Large intestine (tissue), 3 donors: ENCODE measurements at regions not wholly inside any gene's neighbourhood (a gene's known extent, or its start where the extent isn't known, plus 50 kb on each side); places are given as distances from the start of the nearest gene placed in this dataset.
"Not testable (repeated sequence)": the region's sequence is repeated elsewhere in the genome, so short reads cannot be mapped to it uniquely, and the experiment has no call there.

Experiments used
- DNase-seq, 2 donors: peaks; one replicate each; pipeline versions ENCODE4 v3.0.0 to v3.0.0-alpha.2; 2013
- H3K27ac ChIP-seq: one replicate; pipeline ENCODE4 v1.5.1; 2013; ENCODE audit warnings: low read length
- H3K27me3 ChIP-seq: 2 replicates; pipeline ENCODE4 v1.6.1; 2013; ENCODE audit warnings: low read length; ENCODE audit not compliant: control insufficient read depth, insufficient read depth
- H3K36me3 ChIP-seq: 2 replicates; pipeline ENCODE4 v1.6.1; 2013; ENCODE audit warnings: low read length; ENCODE audit not compliant: control insufficient read depth, insufficient read depth
- H3K4me1 ChIP-seq: one replicate; pipeline ENCODE4 v1.6.1; 2013; ENCODE audit warnings: low read length; ENCODE audit not compliant: control insufficient read depth, insufficient read depth
- H3K4me3 ChIP-seq: one replicate; pipeline ENCODE4 v1.5.1; 2013; ENCODE audit warnings: low read length
- H3K9me3 ChIP-seq: one replicate; pipeline ENCODE4 v1.6.1; 2013; ENCODE audit warnings: mild to moderate bottlenecking, low read depth, low read length, moderate library complexity; ENCODE audit not compliant: control insufficient read depth
- WGBS: methylation state at CpG from one replicate; pipeline ENCODE4 v1.1.5; 2013; ENCODE audit warnings: low lambda C conversion rate; ENCODE audit not compliant: insufficient coverage; 5-methylcytosine and 5-hydroxymethylcytosine counted together

DNA sequence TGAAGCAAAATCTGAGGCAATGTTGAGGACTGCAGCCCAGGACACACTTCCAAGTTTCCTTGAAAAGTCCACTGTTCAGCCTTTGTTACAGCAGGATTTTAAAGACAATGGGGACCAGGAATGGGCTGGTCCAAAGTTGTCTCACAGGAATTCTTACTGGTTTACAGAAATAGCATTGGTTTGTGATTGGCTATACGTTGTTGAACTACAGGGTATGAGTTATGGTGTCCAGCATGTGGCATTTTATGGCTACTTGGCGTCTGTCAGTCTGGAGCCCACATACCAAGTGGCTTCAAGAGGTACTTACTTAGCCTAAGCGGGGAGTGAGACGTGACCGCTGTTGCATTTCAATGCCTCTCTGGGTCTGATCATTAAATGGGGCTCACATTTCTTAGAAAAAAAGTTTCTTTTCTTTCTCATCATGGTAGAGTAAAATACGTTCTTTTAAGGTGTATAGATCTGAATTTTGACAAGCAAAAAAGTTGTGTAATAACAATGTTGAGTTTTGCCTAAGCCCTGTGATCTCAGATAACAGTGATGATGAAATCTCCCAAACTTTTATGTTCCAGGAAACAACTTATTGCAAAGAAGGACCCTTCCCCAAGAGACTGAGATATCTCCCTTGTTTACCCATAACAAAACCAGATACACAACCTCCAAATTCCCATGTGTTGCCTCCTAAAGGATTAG, 100.0 kb upstream of the TRIM24 start:
- H3K9me3 ChIP-seq: no peaks in the 10 kb centered on the region
- no peaks in the 10 kb centered on the region for H3K36me3 ChIP-seq
- H3K4me1 ChIP-seq: peaks cover 3% of the 10 kb centered on the region
- H3K4me3 ChIP-seq: no peak overlapping the region
- H3K27ac ChIP-seq: no peak overlapping the region
- no peak for DNase-seq
- H3K27me3 ChIP-seq: no peaks in the 10 kb centered on the region
- WGBS: 94% methylated on average over 3 of the region's 6 CpGs

DNA sequence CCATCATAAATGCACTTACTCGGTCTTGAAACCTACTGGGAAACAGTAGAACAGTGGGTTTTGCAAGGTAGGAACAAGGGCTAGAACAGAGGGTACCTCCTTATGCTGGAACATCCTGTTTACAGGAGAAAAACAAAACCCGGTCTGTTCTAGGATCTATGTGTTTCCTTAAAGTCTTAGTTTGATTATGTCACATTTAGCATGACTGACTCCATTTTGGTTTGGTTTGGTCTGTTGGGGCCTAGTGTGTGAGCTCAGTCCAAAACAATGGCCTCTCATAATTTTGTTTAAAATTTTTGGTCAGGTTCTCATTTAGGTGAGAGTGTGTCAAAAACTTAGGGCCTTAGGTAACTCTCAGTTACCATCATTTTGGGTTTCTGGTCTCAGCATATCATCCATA, 96.3 kb upstream of the TRIM24 start:
- no CpG with 5 or more reads among the region's 2 CpGs for WGBS
- H3K4me1 ChIP-seq: peaks cover 3% of the 10 kb centered on the region

DNA sequence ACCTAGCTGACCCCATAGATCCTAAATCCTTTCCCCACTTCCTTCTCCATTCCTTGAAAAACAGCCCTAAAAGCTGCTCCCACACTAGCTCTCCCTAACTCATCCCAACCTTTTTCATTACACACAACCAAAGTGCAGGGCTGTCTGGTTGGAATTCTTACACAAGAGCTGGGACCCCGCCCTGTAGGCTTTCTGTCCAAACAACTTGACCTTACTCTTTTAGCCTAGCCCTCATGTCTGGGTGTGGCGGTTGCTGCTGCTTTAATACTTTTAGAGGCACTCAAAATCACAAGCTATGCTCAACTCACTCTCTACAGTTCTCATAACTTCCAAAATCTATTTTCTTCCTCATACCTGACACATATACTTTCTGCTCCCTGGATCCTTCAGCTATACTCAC, 93.9 kb upstream of the TRIM24 start:
- not testable (repeated sequence) for H3K27me3 ChIP-seq, H3K4me3 ChIP-seq, H3K4me1 ChIP-seq, H3K27ac ChIP-seq, H3K36me3 ChIP-seq, DNase-seq
- peaks cover 18% of the 10 kb centered on the region for H3K9me3 ChIP-seq
- WGBS: no CpG with 5 or more reads among the region's 2 CpGs

More for the DNA sequence above, 96.3 kb upstream of the TRIM24 start:
- H3K4me3 ChIP-seq: no peak overlapping the region
- no peak overlapping the region for H3K27ac ChIP-seq
- no peak for DNase-seq
- H3K9me3 ChIP-seq: peaks cover 10% of the 10 kb centered on the region
- no peaks in the 10 kb centered on the region for H3K36me3 ChIP-seq
- no peaks in the 10 kb centered on the region for H3K27me3 ChIP-seq

DNA sequence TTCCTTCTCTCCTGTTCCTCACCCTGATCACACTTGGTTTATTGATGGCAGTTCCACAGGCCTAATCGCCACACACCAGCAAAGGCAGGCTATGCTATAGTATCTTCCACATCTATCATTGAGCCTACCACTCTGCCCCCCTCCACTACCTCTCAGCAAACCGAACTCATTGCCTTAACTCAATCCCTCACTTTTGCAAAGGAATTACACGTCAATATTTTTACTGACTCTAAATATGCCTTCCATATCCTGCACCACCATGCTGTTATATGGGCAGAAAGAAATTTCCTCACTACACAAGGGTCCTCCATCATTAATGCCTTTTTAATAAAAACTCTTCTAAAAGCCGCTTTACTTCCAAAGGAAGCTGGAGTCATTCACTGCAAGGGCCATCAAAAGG, 93.4 kb upstream of the TRIM24 start:
- H3K9me3 ChIP-seq: peaks cover 22% of the 10 kb centered on the region
- not testable (repeated sequence) for DNase-seq, H3K4me1 ChIP-seq, H3K4me3 ChIP-seq, H3K36me3 ChIP-seq, H3K27me3 ChIP-seq, H3K27ac ChIP-seq
- WGBS: 90% methylated on average over 2 of the region's 4 CpGs

DNA sequence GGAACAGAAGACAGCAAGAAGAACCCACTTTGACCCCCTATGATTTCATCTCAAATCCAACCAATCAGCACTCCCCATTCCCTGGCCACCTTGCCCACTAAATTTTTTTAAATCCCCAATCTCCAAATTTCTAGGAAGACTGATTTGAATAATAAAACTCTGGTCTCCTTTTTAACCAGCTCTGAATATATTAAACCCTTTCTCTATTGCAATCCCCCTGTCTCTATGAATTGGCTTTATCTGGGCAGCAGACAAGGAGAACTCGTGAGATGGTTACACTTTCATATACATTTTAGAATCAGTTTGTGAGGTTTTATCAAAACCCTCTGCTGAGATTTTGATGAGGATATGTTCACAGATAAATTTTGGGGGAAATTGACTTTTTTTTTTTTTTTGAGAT, 90.3 kb upstream of the TRIM24 start:
- Histone ChIP-seq H3K9me3 (peaks cover 31% of the 10 kb centered on the region), H3K4me1 (peaks cover 3% of the 10 kb centered on the region), H3K4me3 (no peak overlapping the region), H3K27ac (no peak overlapping the region), H3K27me3 (no peaks in the 10 kb centered on the region), H3K36me3 (no peaks in the 10 kb centered on the region)
- no peak for DNase-seq
- WGBS: no CpG with 5 or more reads among the region's 1 CpG

DNA sequence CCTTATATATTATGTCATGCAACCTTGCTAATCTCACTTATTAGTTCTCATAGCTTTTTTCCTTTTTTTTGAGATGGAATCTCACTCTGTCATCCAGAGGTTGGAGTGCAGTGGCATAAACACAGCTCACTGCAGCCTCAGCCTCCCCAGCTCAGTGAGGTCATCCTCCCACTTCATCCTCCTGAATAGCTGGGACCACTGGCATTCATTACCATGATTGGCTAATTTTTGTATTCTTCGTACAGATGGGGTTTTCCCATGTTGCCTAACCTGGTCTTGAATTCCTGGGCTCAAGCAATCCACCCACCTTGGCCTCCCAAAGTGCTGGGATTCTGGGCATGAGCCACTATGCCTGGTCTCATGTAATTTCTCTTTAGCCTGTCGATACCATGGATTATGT, 89.1 kb upstream of the TRIM24 start:
- H3K27ac ChIP-seq: no peak overlapping the region
- DNase-seq: no peak
- H3K4me3 ChIP-seq: no peak overlapping the region
- H3K27me3 ChIP-seq: no peaks in the 10 kb centered on the region
- no peaks in the 10 kb centered on the region for H3K36me3 ChIP-seq
- WGBS: no CpG with 5 or more reads among the region's 2 CpGs
- peaks cover 27% of the 10 kb centered on the region for H3K9me3 ChIP-seq
- peaks cover 3% of the 10 kb centered on the region for H3K4me1 ChIP-seq

DNA sequence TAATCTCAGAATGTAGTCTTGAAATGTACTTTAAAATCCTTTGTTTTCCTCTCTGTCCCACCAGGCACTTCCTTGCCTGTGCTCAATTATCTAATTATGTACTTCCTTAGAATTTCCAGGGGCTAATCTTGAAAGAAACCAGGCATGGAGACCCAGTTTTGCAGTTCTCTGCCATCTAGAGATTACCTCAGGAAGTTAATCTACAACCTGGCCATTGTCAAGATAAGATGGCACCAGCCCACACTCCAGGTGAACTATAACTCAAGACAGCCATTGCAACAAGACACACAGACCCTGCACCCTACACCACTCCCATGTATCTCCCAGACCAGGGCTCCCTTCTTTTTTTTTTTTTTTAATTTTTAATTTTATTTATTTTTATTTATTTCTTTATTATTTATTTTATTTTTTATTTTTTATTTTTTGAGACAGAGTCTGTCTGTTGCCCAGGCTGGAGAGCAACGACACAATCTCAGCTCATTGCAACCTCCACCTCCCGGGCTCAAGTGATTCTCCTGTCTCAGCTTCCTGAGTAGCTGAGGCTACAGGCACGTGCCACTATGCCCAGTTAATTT, 85.9 kb upstream of the TRIM24 start:
- peak in 1 of 2 donors; percentile 45 for DNase-seq
- no peak overlapping the region for H3K27ac ChIP-seq
- H3K4me1 ChIP-seq: peaks cover 3% of the 10 kb centered on the region
- no peaks in the 10 kb centered on the region for H3K36me3 ChIP-seq
- H3K9me3 ChIP-seq: peaks cover 24% of the 10 kb centered on the region
- no peaks in the 10 kb centered on the region for H3K27me3 ChIP-seq
- WGBS: 100% methylated on average over 1 of the region's 3 CpGs
- H3K4me3 ChIP-seq: no peak overlapping the region

DNA sequence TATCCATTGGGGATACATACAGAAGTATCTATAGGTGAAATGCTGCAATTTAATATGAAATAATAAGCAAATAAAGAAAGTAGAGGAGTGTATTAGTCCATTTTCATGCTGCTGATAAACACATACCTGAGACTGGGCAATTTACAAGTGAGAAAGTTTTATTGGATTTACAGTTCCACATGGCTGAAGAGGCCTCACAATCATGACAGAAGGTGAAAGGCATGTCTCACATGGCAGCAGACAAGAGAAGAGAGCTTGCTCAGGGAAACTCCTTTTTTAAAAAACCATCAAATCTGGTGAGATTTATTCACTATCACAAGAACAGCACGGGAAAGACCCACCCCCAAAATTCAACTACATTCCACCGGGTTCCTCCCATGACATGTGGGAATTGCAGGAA, 82.8 kb upstream of the TRIM24 start:
- Histone ChIP-seq H3K27me3 (no peaks in the 10 kb centered on the region), H3K4me1 (peaks cover 3% of the 10 kb centered on the region), H3K36me3 (no peaks in the 10 kb centered on the region), H3K9me3 (peaks cover 10% of the 10 kb centered on the region), H3K27ac (no peak overlapping the region), H3K4me3 (no peak overlapping the region)
- DNase-seq: no peak
- WGBS: no CpG with 5 or more reads among the region's 2 CpGs

DNA sequence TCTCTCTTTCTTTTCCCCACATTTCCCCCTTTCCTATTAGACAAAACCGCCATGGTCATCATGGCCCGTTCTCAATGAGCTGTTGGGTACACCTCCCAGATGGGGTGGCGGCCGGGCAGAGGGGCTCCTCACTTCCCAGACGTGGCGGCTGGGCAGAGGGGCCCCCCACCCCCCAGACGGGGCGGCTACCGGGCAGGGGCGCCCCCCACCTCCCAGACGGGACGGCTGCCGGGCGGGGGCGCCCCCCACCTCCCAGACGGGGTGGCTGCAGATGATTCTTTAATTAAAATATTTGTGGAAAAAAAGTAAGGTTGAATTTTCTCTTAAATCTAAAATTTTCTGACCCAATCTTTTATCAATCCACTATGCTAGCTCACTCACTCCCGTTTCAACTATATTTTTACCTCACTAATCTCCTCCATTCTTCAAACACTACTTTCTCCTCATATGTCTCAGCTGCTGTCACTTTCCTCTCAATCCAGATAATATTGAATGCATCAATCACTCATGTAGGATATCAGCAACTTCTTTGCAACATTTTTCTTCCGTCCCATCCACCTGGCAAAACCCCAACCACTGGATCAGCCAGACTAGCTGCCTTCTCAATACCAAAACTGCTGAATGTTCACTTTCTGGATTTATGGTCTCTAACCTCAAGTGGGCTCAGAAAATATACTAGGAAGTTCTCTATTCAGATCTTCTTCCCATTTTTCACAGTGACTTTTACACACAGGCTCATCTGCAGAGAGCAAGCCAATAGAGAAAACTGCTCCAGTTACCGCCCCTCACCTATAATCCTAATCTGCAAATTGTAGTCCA, 81.1 kb upstream of the TRIM24 start:
- Histone ChIP-seq H3K27me3 (no peaks in the 10 kb centered on the region), H3K4me3 (no peak overlapping the region), H3K36me3 (no peaks in the 10 kb centered on the region), H3K27ac (no peak overlapping the region), H3K9me3 (peaks cover 4% of the 10 kb centered on the region), H3K4me1 (peaks cover 3% of the 10 kb centered on the region)
- DNase-seq: no peak
- WGBS: 100% methylated on average over 1 of the region's 19 CpGs

DNA sequence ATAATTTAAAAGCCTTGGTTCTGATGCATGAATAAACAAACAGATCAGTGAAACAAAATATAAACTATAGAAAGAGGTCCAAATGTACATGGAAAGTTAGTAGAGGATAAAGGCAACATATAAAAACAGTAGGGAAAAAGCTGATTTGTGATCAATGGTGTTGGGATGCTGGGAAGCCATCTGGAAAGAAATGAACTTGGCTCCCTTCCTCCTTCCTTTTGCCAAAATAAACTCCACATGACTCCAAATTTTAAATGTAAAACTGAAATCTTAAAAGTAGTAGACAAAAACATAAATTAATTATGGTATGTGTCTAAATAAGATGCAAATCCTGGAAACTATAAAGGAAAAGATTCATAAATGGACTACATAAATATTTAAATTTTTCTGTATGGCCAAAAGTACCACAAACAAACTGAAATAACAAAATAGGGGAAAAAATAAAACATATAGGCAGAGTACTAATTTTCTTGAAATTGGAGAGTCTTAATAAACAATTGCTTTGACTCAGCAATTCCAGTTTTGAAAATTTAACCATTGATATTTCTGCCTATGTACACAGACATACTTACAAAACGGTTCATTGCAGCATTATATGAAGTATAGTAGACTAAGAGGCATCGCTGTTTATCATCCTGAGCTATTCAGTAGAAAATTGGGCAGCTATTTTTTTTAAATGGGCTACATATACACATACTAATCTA, 77.0 kb upstream of the TRIM24 start:
- H3K4me3 ChIP-seq: no peak overlapping the region
- H3K27ac ChIP-seq: no peak overlapping the region
- peaks cover 9% of the 10 kb centered on the region for H3K9me3 ChIP-seq
- 90% methylated on average over 2 of the region's 2 CpGs for WGBS
- no peaks in the 10 kb centered on the region for H3K36me3 ChIP-seq
- no peak for DNase-seq
- no peaks in the 10 kb centered on the region for H3K27me3 ChIP-seq
- no peaks in the 10 kb centered on the region for H3K4me1 ChIP-seq
